KOPT-K1 (cell line): ENCODE measurements at regions not wholly inside any gene's neighbourhood (a gene's known extent, or its start where the extent isn't known, plus 50 kb on each side); places are given as distances from the start of the nearest gene placed in this dataset.

Experiments
- H3K27ac ChIP-seq: fragments of 200-600 bp; sonication (generic); 2 replicates; pipeline ENCODE4 v1.5.1; 2016; ENCODE audit warnings: antibody characterized with exemption, mild to moderate bottlenecking, low read depth, low read length; ENCODE audit not compliant: poor library complexity, severe bottlenecking
- H3K36me3 ChIP-seq: fragments of 200-600 bp; sonication (generic); 2 replicates; pipeline ENCODE4 v1.5.1; 2017; ENCODE audit warnings: antibody characterized with exemption, mild to moderate bottlenecking, low read length, moderate library complexity; ENCODE audit not compliant: insufficient read depth
- H3K9me3 ChIP-seq: fragments of 200-600 bp; sonication (generic); 2 replicates; pipeline ENCODE4 v1.5.1; 2017; ENCODE audit warnings: antibody characterized with exemption, low read length, mild to moderate bottlenecking; ENCODE audit not compliant: insufficient read depth, poor library complexity, severe bottlenecking

DNA sequence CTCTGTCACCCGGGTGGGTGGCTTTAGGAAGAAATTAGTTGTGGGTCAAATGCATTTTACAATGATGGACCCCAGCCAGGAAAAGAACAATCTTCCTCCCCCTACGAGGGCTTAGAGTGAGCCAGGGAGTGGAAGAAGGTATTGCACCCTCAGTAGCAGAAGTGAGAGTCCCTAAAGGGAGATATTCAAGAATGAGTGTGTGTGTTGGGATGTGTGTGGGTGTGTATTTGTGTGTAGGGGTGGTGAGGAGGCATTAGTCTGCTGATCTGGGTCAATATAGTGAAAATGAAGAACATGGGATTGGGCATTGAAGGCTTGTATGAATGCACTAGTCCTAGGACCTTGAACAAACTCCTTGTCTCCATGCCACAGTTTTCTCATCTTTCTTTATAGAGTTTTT, 85.2 kb upstream of the RUNX1 start:
- Histone ChIP-seq H3K36me3 (no peaks in the 10 kb centered on the region), H3K27ac (no peak overlapping the region), H3K9me3 (peaks cover 11% of the 10 kb centered on the region)

DNA sequence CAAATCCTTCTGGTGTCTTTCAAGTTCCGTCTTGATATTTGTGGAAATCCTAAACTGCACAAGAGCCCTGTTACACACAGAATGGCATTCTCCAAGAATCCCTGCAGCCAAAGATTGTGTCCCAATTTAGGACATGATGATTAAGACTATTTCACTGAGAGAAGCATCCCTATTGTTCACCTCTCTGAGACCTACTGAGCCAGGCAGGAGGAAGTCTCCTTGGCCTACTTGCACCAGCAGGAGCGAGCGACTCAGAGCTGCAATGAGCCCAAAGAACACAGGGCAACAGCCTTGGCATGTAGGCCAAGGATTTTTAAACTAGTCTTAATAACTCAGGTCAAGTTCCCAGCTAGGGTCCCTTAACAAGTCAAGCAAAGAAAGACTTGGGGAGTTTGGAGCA, 79.4 kb upstream of the RUNX1 start:
- Histone ChIP-seq H3K27ac (no peak overlapping the region), H3K9me3 (peaks cover 15% of the 10 kb centered on the region), H3K36me3 (no peaks in the 10 kb centered on the region)

DNA sequence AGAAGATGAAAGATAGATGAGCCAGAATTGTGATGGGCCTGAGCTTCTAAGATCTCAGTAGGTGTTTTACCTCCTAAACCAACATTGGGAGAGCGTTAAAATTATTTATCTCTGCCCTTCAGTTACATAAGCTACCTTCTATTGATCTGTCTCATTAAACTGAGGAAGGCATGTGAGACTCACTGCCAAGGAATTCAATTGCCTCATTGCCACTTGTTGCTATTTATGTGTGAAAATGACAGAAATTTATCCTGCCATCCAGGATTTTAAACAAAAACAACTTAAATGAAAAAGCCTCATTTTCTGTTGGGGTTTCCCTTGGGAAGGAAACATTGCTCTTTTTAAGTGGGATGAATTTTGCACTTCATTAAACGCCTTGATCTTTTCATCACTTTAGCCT, 78.7 kb upstream of the RUNX1 start:
- Histone ChIP-seq H3K9me3 (peaks cover 15% of the 10 kb centered on the region), H3K36me3 (no peaks in the 10 kb centered on the region), H3K27ac (no peak overlapping the region)

DNA sequence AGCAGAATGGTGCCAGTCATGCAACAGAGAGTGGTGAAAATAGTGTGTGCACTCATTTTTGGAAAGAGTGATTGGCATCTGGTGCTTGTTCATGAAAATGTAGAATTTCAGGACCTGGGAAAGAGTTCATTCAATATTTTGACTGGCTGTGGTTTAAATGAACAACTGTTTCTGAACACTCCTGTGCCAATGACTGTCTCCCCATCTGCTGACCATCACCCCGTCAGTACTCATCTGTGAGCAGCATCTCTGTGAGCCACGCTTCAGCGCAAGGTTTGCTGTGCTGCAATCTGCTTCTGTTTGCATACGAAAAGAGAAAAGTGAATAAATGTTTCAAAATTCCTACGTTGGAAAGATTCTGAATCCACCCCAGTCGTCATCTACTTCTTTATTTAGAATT, 77.9 kb upstream of the RUNX1 start:
- peaks cover 15% of the 10 kb centered on the region for H3K9me3 ChIP-seq
- H3K36me3 ChIP-seq = no peaks in the 10 kb centered on the region
- H3K27ac ChIP-seq = no peak overlapping the region

DNA sequence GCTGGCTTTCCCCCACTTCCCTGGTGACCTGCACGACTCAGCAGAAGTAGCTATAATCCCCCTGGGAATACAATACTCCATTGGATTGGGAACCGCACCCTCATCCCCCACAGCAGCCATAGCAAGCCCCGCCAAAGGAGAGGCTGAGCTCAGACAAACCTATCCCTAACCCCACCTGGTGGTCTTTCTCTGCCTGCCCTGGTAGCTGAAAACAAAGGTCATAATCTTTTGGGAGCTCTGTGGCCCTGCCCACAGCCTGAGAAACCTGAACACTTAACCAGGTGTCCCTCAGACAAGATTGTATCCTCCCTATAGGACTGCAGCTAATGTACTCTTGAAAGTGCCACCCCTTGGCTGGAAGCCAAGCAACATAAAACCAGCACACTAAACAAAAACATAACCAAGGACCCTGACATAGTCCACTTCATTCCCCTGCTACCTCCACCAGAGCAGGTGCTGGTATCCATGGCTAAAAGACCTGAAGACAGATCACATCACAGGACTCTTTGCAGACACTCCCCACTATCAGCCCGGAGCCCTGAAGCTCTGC, 71.6 kb upstream of the RUNX1 start:
- no peaks in the 10 kb centered on the region for H3K9me3 ChIP-seq
- no peak overlapping the region for H3K27ac ChIP-seq
- H3K36me3 ChIP-seq = no peaks in the 10 kb centered on the region

DNA sequence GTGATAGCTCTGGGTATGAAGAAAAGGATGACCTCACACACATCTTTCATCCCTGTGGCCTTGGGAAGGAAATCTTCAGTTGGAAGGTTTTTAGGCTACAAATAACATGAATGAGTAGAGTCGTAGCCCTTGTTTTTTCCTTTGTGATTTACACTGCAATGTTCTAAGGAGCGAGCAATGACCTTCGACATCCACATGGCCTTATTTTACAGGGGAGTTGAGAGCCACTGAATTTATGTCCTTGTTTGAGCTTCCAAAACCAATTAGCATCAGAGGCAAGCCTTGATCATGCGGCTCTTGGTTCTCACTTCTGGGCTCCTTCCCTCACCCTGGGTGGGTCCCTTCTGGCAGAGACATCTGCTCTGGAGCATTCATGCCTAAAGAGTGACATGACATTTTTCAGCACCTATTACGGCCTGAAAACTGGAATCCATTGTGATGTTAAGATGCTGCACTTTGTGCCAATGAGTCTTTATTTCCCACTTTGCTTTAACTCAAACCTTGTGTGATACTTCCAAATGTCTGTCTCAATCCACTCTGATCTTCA, 70.5 kb upstream of the RUNX1 start:
- H3K36me3 ChIP-seq = no peaks in the 10 kb centered on the region
- no peaks in the 10 kb centered on the region for H3K9me3 ChIP-seq
- H3K27ac ChIP-seq = no peak overlapping the region

DNA sequence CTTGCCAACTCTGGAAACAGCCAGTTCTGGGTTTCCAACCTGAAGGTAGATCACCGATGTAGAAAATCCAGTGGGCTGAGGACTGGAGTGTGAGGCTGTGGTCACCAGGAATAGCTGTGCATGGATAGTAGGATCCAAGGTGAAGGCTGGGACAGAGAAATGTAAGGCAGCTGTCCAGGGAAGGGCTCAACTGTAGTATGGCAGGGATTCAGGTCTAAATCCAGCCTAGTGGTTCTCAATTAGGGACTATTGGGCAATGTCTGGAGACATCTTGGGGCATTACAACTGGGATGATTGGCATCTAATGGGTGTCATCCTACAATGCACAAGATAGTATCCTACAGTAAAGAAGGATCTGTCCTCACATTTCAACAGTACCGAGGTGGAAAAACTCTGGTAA, 67.7 kb upstream of the RUNX1 start:
- Histone ChIP-seq H3K27ac (no peak overlapping the region), H3K36me3 (no peaks in the 10 kb centered on the region), H3K9me3 (peaks cover 4% of the 10 kb centered on the region)

DNA sequence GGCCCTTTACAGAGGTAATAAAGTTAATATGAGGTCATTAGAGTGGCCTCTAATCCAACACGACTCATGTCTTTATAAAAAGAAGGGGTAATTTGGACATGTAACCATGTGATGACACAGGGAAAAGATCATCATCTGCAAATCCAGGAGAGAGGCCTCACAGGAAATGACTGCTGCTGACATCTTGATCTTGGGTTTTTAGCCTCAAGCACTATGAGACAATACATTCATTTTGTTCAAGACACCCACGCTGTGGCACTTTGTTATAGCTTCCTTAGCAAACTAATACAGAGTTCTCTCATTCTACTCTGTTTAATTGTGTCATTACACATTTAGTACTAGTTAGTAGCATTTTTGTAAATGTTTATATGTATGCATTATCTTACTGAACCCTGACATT, 64.0 kb upstream of the RUNX1 start:
- Histone ChIP-seq H3K36me3 (no peaks in the 10 kb centered on the region), H3K27ac (no peak overlapping the region), H3K9me3 (peaks cover 4% of the 10 kb centered on the region)

DNA sequence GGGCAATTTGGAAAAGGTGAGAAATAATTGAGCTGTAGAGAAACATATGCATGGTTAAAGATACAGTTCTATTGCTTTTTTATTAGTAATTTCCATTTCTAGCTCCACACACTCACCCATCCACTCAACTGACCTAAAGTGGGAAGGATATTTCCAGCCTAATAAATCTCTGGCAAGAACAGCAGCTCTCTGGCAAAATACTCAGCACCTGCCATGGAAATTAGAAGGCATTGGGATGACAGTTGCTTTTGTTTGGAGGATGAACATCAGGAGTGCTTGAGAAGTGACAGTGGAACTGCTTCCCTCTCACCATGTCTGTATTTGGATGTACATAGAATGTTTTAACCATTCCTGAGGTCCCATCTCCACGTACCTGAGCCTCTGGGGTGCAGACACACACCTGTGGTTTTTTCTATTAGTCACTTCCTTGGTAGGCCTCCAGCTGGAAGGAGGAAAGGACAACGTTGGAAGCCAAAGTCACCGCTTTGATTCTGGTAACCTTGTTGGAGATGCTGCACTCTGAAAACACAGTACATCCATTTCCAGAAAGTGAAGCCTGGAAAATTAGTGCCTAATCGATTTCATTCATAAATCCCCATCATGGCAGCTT, 62.3 kb upstream of the RUNX1 start:
- no peak overlapping the region for H3K27ac ChIP-seq
- H3K36me3 ChIP-seq = no peaks in the 10 kb centered on the region

DNA sequence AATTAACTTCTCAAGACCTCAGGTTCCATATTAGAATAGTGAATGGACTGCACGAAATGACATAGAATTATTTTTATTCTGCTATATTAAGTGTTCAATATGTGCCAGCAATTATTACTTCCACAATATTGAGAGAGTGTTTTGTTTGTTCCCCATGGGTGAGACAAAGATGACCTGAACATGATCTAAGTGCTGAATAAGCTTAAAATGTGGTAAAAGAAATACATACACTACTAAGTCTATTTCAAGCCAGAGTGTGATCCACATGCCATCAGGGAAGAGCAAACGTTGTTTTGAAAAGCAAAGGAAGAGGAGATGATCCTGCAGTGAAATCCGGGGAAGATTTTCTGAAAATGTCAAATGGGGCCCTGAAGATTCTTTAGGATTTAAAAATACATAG, 59.8 kb upstream of the RUNX1 start:
- peaks cover under 1% of the 10 kb centered on the region for H3K9me3 ChIP-seq
- no peak overlapping the region for H3K27ac ChIP-seq
- H3K36me3 ChIP-seq = no peaks in the 10 kb centered on the region

More for the DNA sequence above, 62.3 kb upstream of the RUNX1 start:
- peaks cover 4% of the 10 kb centered on the region for H3K9me3 ChIP-seq

DNA sequence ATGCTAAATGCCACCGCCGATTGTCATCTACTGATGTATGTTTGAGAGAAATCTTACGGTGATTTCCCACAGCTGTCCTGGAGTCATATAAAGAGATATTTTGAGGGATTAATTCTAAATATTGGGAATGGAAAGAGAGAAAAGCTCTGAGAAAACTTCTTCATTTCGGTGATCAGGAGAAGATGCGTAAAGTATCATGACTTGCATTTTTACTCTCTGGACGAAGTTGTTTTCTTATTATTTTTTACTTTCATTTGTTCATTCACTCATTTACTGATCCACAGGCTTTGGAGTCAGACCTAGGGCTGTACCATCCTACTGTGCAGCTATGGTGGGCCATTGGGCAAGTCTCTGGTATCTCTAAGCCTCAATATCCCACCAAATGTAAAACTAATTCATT, 58.4 kb upstream of the RUNX1 start:
- no peaks in the 10 kb centered on the region for H3K9me3 ChIP-seq
- no peak overlapping the region for H3K27ac ChIP-seq
- H3K36me3 ChIP-seq = no peaks in the 10 kb centered on the region

DNA sequence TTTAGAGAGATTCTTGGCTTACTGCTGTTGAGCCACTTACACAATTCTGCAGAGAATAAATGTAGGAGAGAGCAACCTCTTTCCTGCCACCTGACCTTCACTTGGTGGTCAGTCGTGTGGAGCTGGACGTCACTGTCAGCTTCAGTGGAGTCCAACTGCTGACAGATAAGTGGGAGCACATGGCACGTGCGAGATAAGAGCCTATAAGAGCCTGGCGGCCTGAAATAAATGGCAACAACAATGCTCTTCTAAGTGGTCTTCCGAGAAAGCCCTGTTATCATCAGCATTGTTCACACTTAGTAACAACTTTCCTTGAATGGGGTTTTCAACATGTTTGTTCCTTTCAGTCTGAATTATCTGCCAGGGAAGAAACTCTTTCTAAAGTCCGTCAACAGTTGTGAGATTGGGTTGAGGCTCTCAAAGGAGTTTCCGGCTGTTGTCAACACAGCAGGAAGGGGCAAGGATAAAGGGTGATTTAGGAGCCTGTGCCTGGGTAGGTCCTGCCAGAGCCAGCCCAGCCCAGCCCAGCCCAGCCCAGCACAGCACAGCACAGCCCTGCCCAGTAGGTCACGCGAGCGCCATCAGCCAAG, 57.2 kb upstream of the RUNX1 start:
- no peak overlapping the region for H3K27ac ChIP-seq
- no peaks in the 10 kb centered on the region for H3K36me3 ChIP-seq
- H3K9me3 ChIP-seq = no peaks in the 10 kb centered on the region

DNA sequence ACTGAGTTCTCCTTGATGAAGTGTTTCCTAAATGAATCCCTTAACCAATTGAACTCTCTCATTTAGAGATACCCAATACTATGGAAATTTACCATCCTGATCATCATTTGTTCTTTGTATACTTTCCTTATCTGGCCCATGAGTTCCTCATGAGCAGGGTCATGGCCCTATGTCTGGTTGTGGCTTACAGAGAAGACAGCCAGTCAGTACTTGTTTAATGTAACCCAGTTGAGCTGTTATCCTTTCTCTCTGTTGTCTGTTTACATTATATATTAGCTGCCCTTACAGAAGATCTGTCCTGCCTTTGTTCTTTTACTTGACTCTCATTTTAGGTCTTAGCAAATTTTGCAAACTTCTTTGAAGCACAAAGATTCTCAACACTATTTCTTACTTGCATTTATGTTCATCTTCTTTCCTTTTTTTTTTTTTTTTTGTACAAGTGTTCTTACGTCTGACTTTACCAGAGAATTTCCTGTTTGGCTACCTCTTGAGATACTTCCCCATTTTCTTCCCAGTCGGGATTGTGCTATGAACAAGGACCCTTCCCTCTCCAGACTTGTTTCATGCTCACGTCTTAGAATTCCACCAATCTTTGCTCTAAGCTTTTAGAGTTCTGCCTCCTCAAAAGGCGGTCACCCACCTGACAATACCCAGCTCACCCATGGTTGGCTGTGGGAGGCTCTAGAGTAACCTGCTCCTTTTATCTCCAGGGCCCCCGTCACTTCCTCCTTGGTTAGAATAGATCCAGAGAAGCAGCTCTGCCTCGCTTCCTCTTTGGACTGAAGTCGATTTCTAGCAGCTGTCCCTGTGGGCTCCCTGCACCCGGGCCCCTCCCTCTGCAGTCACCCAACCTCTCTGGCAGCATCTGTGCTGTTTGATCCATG, 53.6 kb upstream of the RUNX1 start:
- Histone ChIP-seq H3K36me3 (no peaks in the 10 kb centered on the region), H3K27ac (peak overlapping the region; percentile 45), H3K9me3 (no peaks in the 10 kb centered on the region)

DNA sequence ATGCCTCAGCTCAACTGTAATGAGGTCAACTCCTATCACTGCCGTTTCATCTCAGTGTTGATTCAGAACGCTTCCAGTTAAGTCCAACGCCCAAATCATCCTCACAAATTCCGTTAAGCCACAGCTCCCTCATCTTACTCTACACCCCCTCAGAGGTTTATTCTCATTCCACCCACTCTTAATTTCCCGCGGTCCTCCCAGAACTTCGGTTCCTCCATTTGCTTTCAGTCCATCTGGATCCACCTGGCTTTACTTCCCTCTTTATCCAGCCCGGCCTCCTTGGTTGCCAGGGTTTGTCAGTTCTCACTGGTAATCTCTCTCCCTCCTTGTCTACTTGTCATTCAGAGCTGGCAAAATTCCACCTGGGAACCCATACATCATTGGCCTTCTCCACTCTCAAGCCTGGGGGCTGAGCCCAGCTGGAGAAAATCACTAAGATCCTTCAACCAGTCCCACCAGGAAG, 51.3 kb upstream of the RUNX1 start:
- no peak overlapping the region for H3K27ac ChIP-seq
- H3K36me3 ChIP-seq = no peaks in the 10 kb centered on the region
- no peaks in the 10 kb centered on the region for H3K9me3 ChIP-seq

DNA sequence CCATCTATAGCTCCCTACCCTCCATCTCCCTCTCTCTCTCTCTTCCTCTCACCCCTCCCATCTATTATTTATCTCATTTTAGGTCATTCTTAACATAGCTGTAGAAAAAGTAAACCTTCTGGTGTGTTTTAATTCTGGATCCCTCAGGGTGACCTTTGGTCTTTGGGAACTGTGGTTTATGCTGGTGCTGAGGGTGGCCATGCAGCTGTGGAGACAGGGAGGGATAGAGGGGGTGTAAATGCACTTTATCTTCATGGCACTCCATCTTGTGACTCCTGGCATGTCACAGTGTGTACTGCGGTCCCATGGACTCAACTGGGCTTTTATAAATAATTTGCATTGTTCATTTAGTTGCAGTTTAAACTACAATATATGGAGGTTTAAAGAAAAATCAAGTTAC, 50.2 kb upstream of the RUNX1 start:
- Histone ChIP-seq H3K27ac (no peak overlapping the region), H3K36me3 (no peaks in the 10 kb centered on the region), H3K9me3 (peaks cover 7% of the 10 kb centered on the region)
